Umbilical cord (tissue), 1 donor: ENCODE measurements at regions not wholly inside any gene's neighbourhood (a gene's known extent, or its start where the extent isn't known, plus 50 kb on each side); places are given as distances from the start of the nearest gene placed in this dataset.
"Not testable (repeated sequence)": the region's sequence is repeated elsewhere in the genome, so short reads cannot be mapped to it uniquely, and the experiment has no call there.

Source experiments
- DNase-seq: peaks from one replicate; pipeline ENCODE4 v3.0.0-alpha.2; 2015; ENCODE audit warnings: low spot score

GRCh38 chrX:16067886-16068515, 55.4 kb upstream of the GRPR start:
- DNase-seq, result no peak

GRCh38 chrX:16063921-16064320, 59.4 kb upstream of the GRPR start:
- DNase-seq, result peak; percentile 10

- DNase-seq, result no peak
Observed at GRCh38 chrX:16063141-16063540, 60.2 kb upstream of the GRPR start.

- DNase-seq, result no peak
Observed at GRCh38 chrX:16061296-16061695, 62.1 kb upstream of the GRPR start.

GRCh38 chrX:16060252-16060651, 63.1 kb upstream of the GRPR start:
- DNase-seq, result peak; percentile 48

GRCh38 chrX:16049126-16049525, 74.2 kb upstream of the GRPR start:
- DNase-seq, result not testable (repeated sequence)

- DNase-seq, result no peak
Observed at GRCh38 chrX:16042980-16043379, 80.4 kb upstream of the GRPR start.

- DNase-seq, result no peak
Observed at GRCh38 chrX:16039834-16040233, 83.5 kb upstream of the GRPR start.

GRCh38 chrX:16039363-16039762, 84.0 kb upstream of the GRPR start:
- DNase-seq, result no peak

- peak; percentile 36 for DNase-seq
Observed at GRCh38 chrX:16033331-16033730, 90.0 kb upstream of the GRPR start.

GRCh38 chrX:16028576-16028975, 94.8 kb upstream of the GRPR start:
- no peak for DNase-seq

GRCh38 chrX:16023790-16024734, 99.3 kb upstream of the GRPR start:
- no peak for DNase-seq

GRCh38 chrX:16022580-16023200, 100.7 kb upstream of the GRPR start:
- DNase-seq, result no peak

GRCh38 chrX:16018291-16018690, 105.1 kb upstream of the GRPR start:
- no peak for DNase-seq

GRCh38 chrX:16014171-16014570, 109.2 kb upstream of the GRPR start:
- no peak for DNase-seq

GRCh38 chrX:16012250-16012649, 111.1 kb upstream of the GRPR start:
- DNase-seq, result no peak

GRCh38 chrX:16005917-16006316, 117.4 kb upstream of the GRPR start:
- DNase-seq, result no peak

GRCh38 chrX:16002185-16002584, 121.2 kb upstream of the GRPR start:
- no peak for DNase-seq

GRCh38 chrX:15998350-15998749, 125.0 kb upstream of the GRPR start:
- DNase-seq, result no peak

GRCh38 chrX:15989716-15990115, 133.6 kb upstream of the GRPR start:
- DNase-seq, result no peak

- DNase-seq, result peak; percentile 34
Observed at GRCh38 chrX:15988661-15989603, 134.3 kb upstream of the AP1S2 start.
